ENCODE measurements at regions not wholly inside any gene's neighbourhood (a gene's known extent, or its start where the extent isn't known, plus 50 kb on each side); places are given as distances from the start of the nearest gene placed in this dataset.
A peak's percentile ranks its signal among the peaks of the same experiment; 100 is the strongest.

GRCh38 chr5:99004960-99005359 is 76.2 kb upstream of the CHD1 start:
- H4K20me1 ChIP-seq (ENCODE audit: insufficient read depth) = no peaks in the 10 kb centered on the region
- H3K9me2 ChIP-seq = no peaks in the 10 kb centered on the region
- no peaks in the 10 kb centered on the region for H3K9me3 ChIP-seq
- H3K27ac ChIP-seq (ENCODE audit: low read depth in 2 of 2, low read length in 1 of 2) = peak overlapping the region in 1 of 2 experiments; percentile 38; a peak in 1 of 4 replicates
- no peaks in the 10 kb centered on the region for H3K27me3 ChIP-seq (ENCODE audit: insufficient read depth)
- no peak overlapping the region for H3K9ac ChIP-seq
- no peak overlapping the region for H3K4me2 ChIP-seq
- H3F3A ChIP-seq (replicated peaks; ENCODE audit: insufficient read depth) = no peaks in the 10 kb centered on the region
- no peak overlapping the region for H3K4me3 ChIP-seq (ENCODE audit: low read depth in 2 of 2, low read length in 1 of 2)
- no peak for DNase-seq
- H3K79me2 ChIP-seq (ENCODE audit: insufficient read depth) = no peaks in the 10 kb centered on the region
- H3K4me1 ChIP-seq (ENCODE audit: control insufficient read depth in 1 of 2, insufficient read depth in 2 of 2, low read depth in 1 of 2, low read length in 1 of 2) = no peaks in the 10 kb centered on the region; a peak in 1 of 4 replicates
- H2AFZ ChIP-seq (ENCODE audit: low read depth) = no peak overlapping the region
- ChIA-PET POLR2A (no interaction called here), CTCF (no interaction called here)
- no peak for TF ChIP-seq RAD21 (IDR thresholded peaks at IDR 0.05; ENCODE audit: low read length)
- no peak for TF ChIP-seq FOXM1 (IDR thresholded peaks at IDR 0.05; ENCODE audit: low read depth)
- TF ChIP-seq, protein P1, sequence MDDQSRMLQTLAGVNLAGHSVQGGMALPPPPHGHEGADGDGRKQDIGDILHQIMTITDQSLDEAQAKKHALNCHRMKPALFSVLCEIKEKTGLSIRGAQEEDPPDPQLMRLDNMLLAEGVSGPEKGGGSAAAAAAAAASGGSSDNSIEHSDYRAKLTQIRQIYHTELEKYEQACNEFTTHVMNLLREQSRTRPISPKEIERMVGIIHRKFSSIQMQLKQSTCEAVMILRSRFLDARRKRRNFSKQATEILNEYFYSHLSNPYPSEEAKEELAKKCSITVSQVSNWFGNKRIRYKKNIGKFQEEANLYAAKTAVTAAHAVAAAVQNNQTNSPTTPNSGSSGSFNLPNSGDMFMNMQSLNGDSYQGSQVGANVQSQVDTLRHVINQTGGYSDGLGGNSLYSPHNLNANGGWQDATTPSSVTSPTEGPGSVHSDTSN (IDR thresholded peaks at IDR 0.05) = no peak
- TF ChIP-seq CHD2 (IDR thresholded peaks at IDR 0.05; ENCODE audit: low read length, partially characterized antibody) = no peak
- TF ChIP-seq YY1 (IDR thresholded peaks at IDR 0.05; ENCODE audit: low read depth) = no peak
- TF ChIP-seq RFX5 (IDR thresholded peaks at IDR 0.05; ENCODE audit: low read length) = no peak
- TF ChIP-seq, protein P2, sequence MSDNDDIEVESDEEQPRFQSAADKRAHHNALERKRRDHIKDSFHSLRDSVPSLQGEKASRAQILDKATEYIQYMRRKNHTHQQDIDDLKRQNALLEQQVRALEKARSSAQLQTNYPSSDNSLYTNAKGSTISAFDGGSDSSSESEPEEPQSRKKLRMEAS (IDR thresholded peaks at IDR 0.05; ENCODE audit: low read depth) = no peak
- no peak for TF ChIP-seq REST (IDR thresholded peaks at IDR 0.05; ENCODE audit: low read depth, low read length)
- no peak for TF ChIP-seq EP300 (IDR thresholded peaks at IDR 0.05; ENCODE audit: borderline replicate concordance in 1 of 2, low read depth in 1 of 2, low read length in 1 of 2)
- TF ChIP-seq MXI1 (IDR thresholded peaks at IDR 0.05; ENCODE audit: low read depth, low read length) = no peak
- no peak for TF ChIP-seq RCOR1 (IDR thresholded peaks at IDR 0.05; ENCODE audit: low read length)
- TF ChIP-seq SMC3 (IDR thresholded peaks at IDR 0.05; ENCODE audit: low read depth, low read length) = no peak
- TF ChIP-seq TCF12 (IDR thresholded peaks at IDR 0.05) = no peak
- no peak for TF ChIP-seq ELF1 (IDR thresholded peaks at IDR 0.05)
- no peak for TF ChIP-seq FOXJ3 (CRISPR knock-in tag; IDR thresholded peaks at IDR 0.05)
- TF ChIP-seq NFIC (IDR thresholded peaks at IDR 0.05; ENCODE audit: borderline replicate concordance) = no peak
- no peaks in the 10 kb centered on the region for H3K36me3 ChIP-seq (replicated peaks in 1 of 2; ENCODE audit: control insufficient read depth in 1 of 2, insufficient read depth in 2 of 2, low read length in 1 of 2)
- WGBS (ENCODE audit: low lambda C conversion rate) = 33% methylated on average over 1 of the region's 1 CpG

All from SK-N-SH (cell line).